NCI-H146 treated with DMSO at 0.1 percent for 48 hours (cell line): ENCODE measurements at regions not wholly inside any gene's neighbourhood (a gene's known extent, or its start where the extent isn't known, plus 50 kb on each side); places are given as distances from the start of the nearest gene placed in this dataset.
"Not testable (repeated sequence)": the region's sequence is repeated elsewhere in the genome, so short reads cannot be mapped to it uniquely, and the experiment has no call there.

ENCODE experiments used
- DNase-seq: peaks from one replicate; lab custom pipeline; 2025; ENCODE audit not compliant: unreplicated experiment; lab: John Stamatoyannopoulos, UW

DNA sequence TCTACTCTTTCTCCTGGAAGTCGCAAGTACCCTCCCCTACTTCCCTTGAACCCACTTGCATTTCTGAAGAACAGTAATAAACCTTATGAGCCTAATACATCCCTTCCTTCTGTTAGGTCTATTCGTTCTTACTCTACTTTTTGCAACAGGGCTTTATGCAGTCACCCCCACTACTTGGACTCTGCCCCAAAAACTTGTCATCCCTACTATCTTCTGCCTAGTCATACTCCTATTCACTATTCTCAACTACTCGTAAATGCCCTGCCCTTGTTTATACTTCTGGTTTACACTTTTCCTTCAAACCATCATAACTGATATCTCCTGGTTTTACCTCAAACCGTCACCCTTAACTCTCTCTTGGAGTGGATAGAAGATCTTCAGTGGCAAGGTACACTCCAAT is 55.2 kb upstream of the SLIT2 start:
- no peak for DNase-seq

- DNase-seq: no peak
Observed at GRCh38 chr4:20195071-20195885, 56.4 kb upstream of the SLIT2 start.

DNA sequence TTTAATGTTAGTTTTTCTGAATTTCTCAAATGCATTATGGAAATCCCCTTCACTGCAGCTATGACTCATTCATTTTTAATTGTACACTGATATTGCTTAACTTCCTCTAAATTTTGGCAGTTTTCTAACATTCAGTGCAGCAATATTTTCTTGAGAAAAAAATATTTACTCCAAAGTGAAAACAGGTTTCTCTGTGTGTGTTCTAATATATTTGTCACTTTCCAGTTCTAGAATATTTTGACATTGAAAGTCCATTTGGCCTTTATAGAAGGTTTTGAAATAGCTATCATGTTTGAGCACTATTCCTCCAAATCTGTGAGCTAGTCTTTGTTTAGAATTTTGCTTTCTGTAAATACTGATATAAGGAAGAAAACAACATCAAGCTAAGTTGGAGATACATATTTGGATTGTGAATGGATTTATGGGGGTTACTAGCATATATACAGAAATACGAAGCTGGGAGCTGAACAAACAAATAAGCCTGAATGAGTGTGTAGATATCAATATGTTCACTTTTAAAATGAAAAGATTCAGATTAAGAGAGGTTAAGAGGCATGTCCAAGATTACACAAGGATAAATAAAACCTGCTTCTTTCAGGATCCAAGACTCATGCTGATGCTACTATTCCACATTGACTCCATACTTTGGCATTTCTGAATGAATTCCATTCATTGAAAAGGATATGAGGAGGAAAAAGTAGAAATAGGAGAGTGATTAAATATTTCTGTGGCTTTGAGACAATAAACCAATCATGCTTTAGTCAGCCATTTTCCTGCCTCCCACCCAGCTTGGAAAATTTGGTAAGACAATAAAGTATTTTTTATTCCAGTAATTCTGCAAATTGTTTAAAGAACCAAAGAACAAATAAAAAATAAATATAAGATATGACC is 57.3 kb upstream of the SLIT2 start:
- no peak for DNase-seq

DNA sequence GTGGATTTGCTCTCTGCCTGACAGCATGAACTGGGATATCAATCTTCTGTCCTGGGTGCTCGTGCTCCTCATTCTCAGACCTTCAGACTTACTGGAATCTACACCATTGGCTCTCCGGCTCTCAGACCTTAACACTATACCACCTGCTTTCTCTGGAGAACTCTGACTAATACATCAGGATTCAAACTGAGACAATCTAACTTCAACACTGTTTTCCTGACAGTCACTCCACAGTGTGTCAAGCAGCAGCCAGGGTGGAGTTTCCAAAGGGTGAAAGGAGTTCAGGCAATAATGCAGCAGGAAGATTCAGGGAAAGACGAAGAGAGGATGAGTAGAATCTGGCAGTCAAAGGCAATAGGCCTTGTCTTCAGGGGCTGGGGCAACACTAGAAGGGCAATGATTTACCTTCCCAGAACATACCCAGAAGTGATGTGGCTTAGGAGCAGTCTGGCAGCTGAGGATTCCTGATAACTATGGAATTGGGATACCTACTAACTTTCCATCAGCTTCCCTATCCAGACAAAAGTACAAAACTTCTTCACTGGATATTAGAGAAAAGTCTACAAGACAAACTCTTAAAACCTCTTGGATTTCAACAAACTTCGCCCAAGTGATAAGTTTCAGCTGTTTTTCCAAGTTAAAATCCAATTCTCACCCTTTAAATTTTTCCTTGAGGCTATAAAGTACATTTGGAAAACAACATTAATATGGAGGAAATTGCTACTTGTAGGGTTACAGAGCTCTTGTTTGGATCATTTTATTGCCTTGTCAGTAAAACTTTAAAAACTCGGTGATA is 58.4 kb upstream of the SLIT2 start:
- no peak for DNase-seq

DNA sequence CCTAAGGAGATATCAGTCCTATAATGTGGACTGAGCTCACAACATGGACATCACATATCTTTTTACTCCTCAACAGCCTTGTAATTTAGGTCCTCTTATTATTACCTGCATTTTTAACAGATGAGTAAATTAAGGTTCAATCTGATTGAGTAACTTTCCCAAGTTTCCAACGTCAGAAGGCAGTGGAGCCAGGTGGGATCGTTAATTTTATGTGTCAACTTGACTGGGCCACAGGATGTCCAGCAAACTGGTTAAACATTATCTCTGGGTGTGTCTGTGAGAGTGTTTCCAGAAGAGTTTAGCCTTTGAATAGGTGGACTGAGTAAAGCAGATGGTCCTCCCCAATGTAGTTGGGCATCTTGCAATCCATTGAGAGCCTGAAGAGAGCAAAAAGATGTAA is 59.0 kb upstream of the SLIT2 start:
- DNase-seq: no peak

GRCh38 chr4:20185103-20185502 is 66.6 kb upstream of the SLIT2 start:
- no peak for DNase-seq

DNA sequence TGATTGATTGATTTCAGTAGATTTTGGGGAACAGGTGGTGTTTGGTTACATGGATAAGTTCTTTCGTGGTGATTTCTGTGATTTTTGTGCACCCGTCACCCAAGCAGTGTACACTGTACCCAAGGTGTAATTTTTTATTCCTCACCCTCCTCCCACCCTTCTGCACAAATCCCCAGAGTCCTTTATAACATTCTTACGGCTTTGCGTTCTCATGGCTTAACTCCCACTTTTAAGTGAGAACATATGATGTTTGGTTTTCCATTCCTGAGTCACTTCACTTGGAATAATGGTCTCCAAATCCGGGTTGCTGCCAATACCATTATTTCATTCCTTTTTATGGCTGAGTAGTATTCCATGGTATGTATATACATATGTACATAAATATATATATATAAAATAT is 68.6 kb upstream of the SLIT2 start:
- DNase-seq: not testable (repeated sequence)

DNA sequence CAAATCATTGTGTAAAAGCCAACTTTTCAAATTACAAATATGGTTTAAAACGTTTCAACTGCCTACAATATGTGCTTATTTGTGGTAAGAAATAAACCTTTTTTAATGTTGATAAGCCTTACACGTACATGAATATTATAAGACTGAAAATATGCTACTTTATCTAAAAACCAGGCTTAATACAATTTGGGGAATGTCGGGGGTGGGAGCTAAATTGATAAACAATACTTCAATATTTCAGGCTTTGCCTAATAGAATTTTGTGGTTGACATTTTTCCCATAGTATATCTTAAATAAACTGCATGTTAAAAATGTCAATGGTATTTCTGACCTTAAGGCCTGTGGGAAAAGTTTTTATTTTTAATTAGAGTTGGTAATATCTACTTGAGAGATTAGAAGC is 69.8 kb upstream of the SLIT2 start:
- DNase-seq: no peak

- DNase-seq: no peak
Observed at GRCh38 chr4:20180509-20180908, 71.2 kb upstream of the SLIT2 start.

DNA sequence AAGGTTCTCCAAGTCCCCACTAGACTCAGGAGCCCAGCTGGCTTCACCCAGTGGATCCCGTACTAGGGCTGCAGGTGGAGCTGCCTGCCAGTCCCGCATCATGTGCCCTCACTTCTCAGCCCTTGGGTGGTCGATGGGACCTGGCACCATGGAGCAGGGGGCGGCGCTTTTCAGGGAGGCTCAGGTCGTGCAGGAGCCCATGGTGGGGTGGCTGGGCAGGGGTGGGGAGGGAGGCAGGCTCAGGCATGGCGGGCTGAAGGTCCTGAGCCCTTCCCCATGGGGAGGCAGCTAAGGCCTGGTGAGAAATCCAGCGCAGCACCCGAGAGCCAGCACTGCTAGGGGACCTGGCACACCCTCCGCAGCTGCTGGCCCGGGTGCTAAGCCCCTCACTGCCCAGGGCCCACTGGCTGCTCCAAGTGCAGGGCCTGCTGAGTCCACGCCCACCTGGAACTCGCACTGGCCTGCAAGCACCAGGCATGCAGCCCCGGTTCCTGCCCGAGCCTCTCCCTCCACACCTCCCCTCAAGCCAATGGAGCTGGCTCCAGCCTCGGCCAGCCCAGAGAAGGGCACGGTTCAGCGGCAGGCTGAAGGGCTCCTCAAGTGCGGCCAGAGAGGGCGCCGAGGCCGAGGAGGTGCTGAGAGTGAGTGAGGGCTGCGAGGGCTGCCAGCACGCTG is 72.7 kb upstream of the SLIT2 start:
- no peak for DNase-seq

GRCh38 chr4:20176881-20177280 is 74.8 kb upstream of the SLIT2 start:
- no peak for DNase-seq

DNA sequence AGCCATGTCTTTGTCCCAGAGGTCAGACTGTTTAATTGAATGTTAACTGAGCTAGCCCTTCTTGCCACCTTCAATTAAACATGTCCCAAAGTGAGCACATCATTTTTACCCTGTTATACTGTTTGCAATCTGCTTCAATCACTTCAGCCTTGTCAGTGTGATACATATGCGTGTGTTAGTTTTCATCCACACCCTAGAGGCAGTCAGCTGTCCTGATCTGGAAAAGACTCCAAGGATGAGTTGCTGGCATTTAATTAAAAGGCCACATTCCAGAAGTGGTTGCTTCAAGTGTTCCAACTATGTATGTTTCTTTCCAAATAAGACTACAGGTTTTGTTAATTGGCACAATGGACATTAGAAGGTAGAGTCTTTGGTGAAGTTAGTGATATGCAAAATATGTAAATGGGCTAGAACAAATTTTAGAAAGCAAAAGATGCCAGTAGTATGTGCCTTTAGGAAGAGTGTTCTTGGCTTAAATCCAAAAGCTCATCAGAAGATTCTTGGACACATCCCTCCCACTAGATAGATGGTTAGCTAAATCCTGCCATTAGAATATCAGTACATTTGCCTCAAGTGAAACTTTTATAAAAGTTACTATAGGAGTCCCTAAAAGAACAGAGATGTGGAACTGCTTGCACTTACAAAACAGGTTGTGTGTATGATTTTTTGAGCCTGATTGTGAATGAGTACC is 79.5 kb upstream of the SLIT2 start:
- DNase-seq: no peak

GRCh38 chr4:20166544-20166943 is 85.2 kb upstream of the SLIT2 start:
- DNase-seq: no peak

- DNase-seq: no peak
Observed at GRCh38 chr4:20159516-20159915, 92.2 kb upstream of the SLIT2 start.

DNA sequence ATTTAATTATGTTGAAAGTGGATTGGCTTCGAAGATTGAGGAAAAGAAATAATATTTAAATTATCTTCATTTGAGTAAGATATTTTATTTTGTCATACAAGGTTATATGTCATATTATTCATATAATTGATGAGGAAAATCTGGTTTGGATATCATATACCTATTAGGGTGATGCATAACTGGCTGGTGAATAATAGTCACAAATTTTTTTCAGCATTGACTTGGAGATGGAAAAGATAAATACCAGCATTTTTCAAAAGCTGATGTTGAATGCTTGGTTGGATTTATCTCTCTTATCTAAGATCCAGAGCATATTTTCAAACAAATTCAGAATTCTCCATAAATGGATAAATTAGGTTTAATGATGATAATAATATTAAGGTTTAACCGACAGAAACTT is 93.5 kb upstream of the SLIT2 start:
- DNase-seq: no peak

DNA sequence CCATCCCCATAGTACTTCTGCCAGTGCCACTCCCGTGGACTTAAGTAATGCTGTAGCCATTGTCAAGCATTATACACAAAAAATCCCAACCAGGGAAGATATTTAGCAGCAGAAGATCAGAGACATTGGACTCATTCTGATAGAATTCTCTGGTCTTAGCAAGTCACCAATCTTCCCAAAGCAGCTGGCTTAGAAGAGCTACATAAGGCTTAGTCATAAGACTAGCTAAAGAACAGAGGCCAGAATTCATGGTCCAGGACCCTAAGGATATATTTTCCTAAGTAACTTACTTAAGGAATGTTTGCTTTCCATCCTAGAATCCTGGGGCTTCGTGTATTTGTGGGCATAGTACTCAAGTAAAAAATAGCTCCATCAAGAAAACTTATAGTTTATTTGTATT is 100.3 kb upstream of the SLIT2 start:
- DNase-seq: no peak

- not testable (repeated sequence) for DNase-seq
Observed at GRCh38 chr4:20149143-20149542, 102.6 kb upstream of the SLIT2 start.

GRCh38 chr4:20137176-20137575 is 114.5 kb upstream of the SLIT2 start:
- no peak for DNase-seq

- DNase-seq: no peak
Observed at GRCh38 chr4:20127626-20128025, 124.1 kb upstream of the SLIT2 start.

DNA sequence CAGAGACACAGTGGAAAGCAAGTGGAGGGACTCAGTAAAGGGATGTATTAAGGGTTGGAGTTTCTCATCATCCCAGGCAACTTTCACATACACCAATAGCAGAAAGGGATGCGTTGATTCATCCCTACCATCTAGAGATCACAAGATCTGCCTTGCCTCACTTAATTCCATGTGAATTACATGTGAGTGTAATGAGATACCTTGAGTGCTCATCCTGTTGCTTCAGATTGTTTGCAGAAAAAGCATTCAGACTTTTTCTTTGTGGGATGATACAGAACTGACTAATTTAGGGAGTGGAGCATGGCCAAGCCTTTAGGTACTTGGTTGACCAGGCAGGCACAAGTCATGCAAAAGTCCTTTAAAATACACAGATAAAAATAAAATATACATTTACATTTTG is 124.8 kb upstream of the SLIT2 start:
- no peak for DNase-seq
